ENCODE measurements at regions not wholly inside any gene's neighbourhood (a gene's known extent, or its start where the extent isn't known, plus 50 kb on each side); places are given as distances from the start of the nearest gene placed in this dataset.

DNA sequence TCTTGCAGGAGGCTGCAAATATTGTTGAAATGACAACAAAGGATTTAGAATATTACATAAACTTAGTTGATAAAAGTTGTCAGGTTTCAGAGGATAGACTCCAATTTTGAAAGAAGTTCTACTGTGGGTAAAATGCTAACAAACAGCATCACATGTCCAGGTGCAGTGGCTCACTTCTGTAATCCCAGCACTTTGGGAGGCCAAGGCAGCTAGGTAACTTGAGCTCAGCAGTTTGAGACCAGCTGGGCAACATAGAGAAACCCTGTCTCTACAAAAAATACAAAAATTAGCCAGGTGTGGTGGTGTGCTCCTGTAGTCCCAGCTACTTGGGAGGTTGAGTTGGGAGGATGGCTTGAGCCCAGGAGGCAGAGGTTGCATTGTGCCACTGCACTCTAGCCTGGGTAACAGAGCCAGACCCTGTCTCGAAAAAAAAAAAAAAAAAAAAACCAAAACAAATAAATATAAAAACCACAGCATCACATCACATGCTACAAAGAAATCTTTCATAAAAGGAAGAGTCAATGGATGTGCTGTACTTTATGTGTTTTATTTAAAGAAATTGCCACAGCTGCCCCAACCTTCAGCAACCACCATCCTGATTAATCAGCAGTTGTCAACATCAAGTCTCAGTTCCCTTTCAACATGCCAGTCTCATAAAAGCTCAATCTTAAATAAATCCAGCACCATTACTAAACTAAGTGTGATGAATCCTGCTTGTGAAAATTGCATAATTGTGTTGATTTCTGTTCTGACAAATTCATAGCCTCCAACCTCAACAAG, 83.2 kb upstream of the MBL2 start:
- Histone ChIP-seq H3K9me3 (no peaks in the 10 kb centered on the region), H3K27me3 (no peaks in the 10 kb centered on the region), H3K27ac (no peak overlapping the region), H3K36me3 (no peaks in the 10 kb centered on the region), H3K4me1 (no peaks in the 10 kb centered on the region), H3K4me3 (no peak overlapping the region)
- TF ChIP-seq CTCF (IDR thresholded peaks at IDR 0.05) = no peak
- DNase-seq (ENCODE audit: low spot score) = no peak

DNA sequence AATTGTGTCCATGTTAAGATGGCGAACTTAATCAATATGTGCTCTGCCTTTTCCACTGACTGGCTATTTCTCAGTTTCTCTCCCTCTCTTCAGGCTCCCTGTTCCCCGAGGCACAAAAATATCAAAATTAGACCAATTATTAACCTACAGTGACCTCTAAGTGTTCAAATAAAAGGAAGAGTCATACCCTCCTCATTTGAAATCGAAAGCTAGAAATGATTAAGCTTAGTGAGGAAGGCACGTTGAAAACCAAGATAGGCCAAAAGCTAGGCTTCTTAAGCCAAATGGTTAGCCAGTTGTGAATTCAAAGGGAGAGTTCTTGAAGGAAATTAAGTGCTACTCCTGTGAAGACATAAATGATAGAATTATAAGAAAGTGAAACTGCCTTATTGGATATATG, 81.1 kb upstream of the MBL2 start:
- H3K36me3 ChIP-seq = no peaks in the 10 kb centered on the region
- no peak overlapping the region for H3K4me3 ChIP-seq
- no peaks in the 10 kb centered on the region for H3K9me3 ChIP-seq
- no peak for TF ChIP-seq CTCF (IDR thresholded peaks at IDR 0.05)
- no peak overlapping the region for H3K27ac ChIP-seq
- H3K27me3 ChIP-seq = no peaks in the 10 kb centered on the region
- no peak for DNase-seq (ENCODE audit: low spot score)
- H3K4me1 ChIP-seq = no peaks in the 10 kb centered on the region

GRCh38 chr10:52836816-52837215, 64.2 kb upstream of the MBL2 start:
- H3K4me1 ChIP-seq = no peaks in the 10 kb centered on the region
- no peak overlapping the region for H3K4me3 ChIP-seq
- no peak overlapping the region for H3K27ac ChIP-seq
- no peak for TF ChIP-seq CTCF (IDR thresholded peaks at IDR 0.05)
- peaks cover 0 to 17% of the 10 kb centered on the region in 2 donors for H3K9me3 ChIP-seq
- no peaks in the 10 kb centered on the region for H3K36me3 ChIP-seq
- no peaks in the 10 kb centered on the region for H3K27me3 ChIP-seq
- no peak for DNase-seq (ENCODE audit: low spot score)

Data from right atrium auricular region (tissue), 2 donors.